H9 (cell line): ENCODE measurements at regions not wholly inside any gene's neighbourhood (a gene's known extent, or its start where the extent isn't known, plus 50 kb on each side); places are given as distances from the start of the nearest gene placed in this dataset.
"Not testable (repeated sequence)": the region's sequence is repeated elsewhere in the genome, so short reads cannot be mapped to it uniquely, and the experiment has no call there.

ENCODE experiments used
- DNase-seq: peaks from one replicate; pipeline ENCODE4 v3.0.0-alpha.2; 2017
- H2AFZ ChIP-seq: one replicate; pipeline ENCODE4 v1.6.1; 2013; ENCODE audit warnings: mild to moderate bottlenecking, low read length, control low read depth, moderate library complexity
- H2AK5ac ChIP-seq: 2 replicates; pipeline ENCODE4 v1.6.1; 2013; ENCODE audit warnings: low read length, control low read depth, mixed read lengths; ENCODE audit not compliant: insufficient read length
- H2BK120ac ChIP-seq: one replicate; pipeline ENCODE4 v1.6.1; 2013; ENCODE audit warnings: low read depth, mild to moderate bottlenecking, low read length, control low read depth, inconsistent platforms; ENCODE audit not compliant: poor library complexity, severe bottlenecking
- H2BK12ac ChIP-seq: 2 replicates; pipeline ENCODE4 v1.6.1; 2013; ENCODE audit warnings: low read length, control low read depth, mixed read lengths, low read depth; ENCODE audit not compliant: insufficient read length
- H2BK15ac ChIP-seq: 2 replicates; pipeline ENCODE4 v1.6.1; 2013; ENCODE audit warnings: low read depth, low read length, control low read depth
- H2BK20ac ChIP-seq: one replicate; pipeline ENCODE4 v1.6.1; 2013; ENCODE audit warnings: low read depth, mild to moderate bottlenecking, low read length, control low read depth, inconsistent platforms; ENCODE audit not compliant: poor library complexity, severe bottlenecking
- H2BK5ac ChIP-seq: 2 replicates; pipeline ENCODE4 v1.6.1; 2013; ENCODE audit warnings: low read length, control low read depth, mixed read lengths; ENCODE audit not compliant: insufficient read length
- H3K14ac ChIP-seq: 2 replicates; pipeline ENCODE4 v1.6.1; 2013; ENCODE audit warnings: low read length, control low read depth; ENCODE audit not compliant: insufficient read depth
- H3K18ac ChIP-seq: 2 replicates; pipeline ENCODE4 v1.6.1; 2013; ENCODE audit warnings: low read depth, mild to moderate bottlenecking, mixed read lengths, low read length, control low read depth; ENCODE audit not compliant: insufficient read length
- H3K23ac ChIP-seq: 2 replicates; pipeline ENCODE4 v1.6.1; 2013; ENCODE audit warnings: low read length, control low read depth, mixed read lengths, low read depth; ENCODE audit not compliant: insufficient read length
- H3K23me2 ChIP-seq: 2 replicates; pipeline ENCODE4 v1.6.1; 2013; ENCODE audit warnings: low read depth, mild to moderate bottlenecking, mixed read lengths, low read length, control low read depth; ENCODE audit not compliant: insufficient read length, poor library complexity, severe bottlenecking
- H3K27ac ChIP-seq: 2 replicates; pipeline ENCODE4 v1.5.1; 2013; ENCODE audit warnings: low read length, control low read depth, mixed read lengths, low read depth; ENCODE audit not compliant: insufficient read length
- H3K27me3 ChIP-seq: 2 replicates; pipeline ENCODE4 v1.6.1; 2013; ENCODE audit warnings: low read length, control low read depth, inconsistent platforms; ENCODE audit not compliant: insufficient read depth
- H3K4ac ChIP-seq: 2 replicates; pipeline ENCODE4 v1.6.1; 2013; ENCODE audit warnings: low read depth, mild to moderate bottlenecking, control low read depth, inconsistent platforms, low read length, moderate library complexity
- H3K4me1 ChIP-seq: 2 replicates; pipeline ENCODE4 v1.6.1; 2013; ENCODE audit warnings: low read length, control low read depth, inconsistent platforms; ENCODE audit not compliant: insufficient read depth
- H3K4me2 ChIP-seq: 2 replicates; pipeline ENCODE4 v1.6.1; 2013; ENCODE audit warnings: low read length, control low read depth, mixed read lengths; ENCODE audit not compliant: insufficient read length, insufficient read depth
- H3K56ac ChIP-seq: 2 replicates; pipeline ENCODE4 v1.6.1; 2013; ENCODE audit warnings: low read depth, mild to moderate bottlenecking, mixed read lengths, low read length, control low read depth; ENCODE audit not compliant: insufficient read length
- H3K79me1 ChIP-seq: 2 replicates; pipeline ENCODE4 v1.6.1; 2013; ENCODE audit warnings: low read depth, mild to moderate bottlenecking, moderate library complexity, low read length, control low read depth, inconsistent platforms; ENCODE audit not compliant: insufficient read depth, poor library complexity, severe bottlenecking
- H3K79me2 ChIP-seq: 2 replicates; pipeline ENCODE4 v1.6.1; 2013; ENCODE audit warnings: low read length, control low read depth, inconsistent platforms; ENCODE audit not compliant: insufficient read depth
- H3K9ac ChIP-seq: 2 replicates; pipeline ENCODE4 v1.6.1; 2013; ENCODE audit warnings: low read length, control low read depth, mixed read lengths; ENCODE audit not compliant: insufficient read length; ENCODE audit errors: extremely low read depth
- H3K9me3 ChIP-seq: one replicate; pipeline ENCODE4 v1.6.1; 2013; ENCODE audit warnings: low read depth, low read length, inconsistent platforms; ENCODE audit not compliant: control insufficient read depth
- H3T11ph ChIP-seq: one replicate; pipeline ENCODE4 v1.6.1; 2013; ENCODE audit warnings: mild to moderate bottlenecking, low read length, control low read depth, inconsistent platforms
- H4K20me1 ChIP-seq: one replicate; pipeline ENCODE4 v1.6.1; 2013; ENCODE audit not compliant: control insufficient read depth, insufficient read length, insufficient read depth
- H4K5ac ChIP-seq: 2 replicates; pipeline ENCODE4 v1.6.1; 2013; ENCODE audit warnings: low read depth, mild to moderate bottlenecking, mixed read lengths, low read length, control low read depth; ENCODE audit not compliant: insufficient read length
- H4K8ac ChIP-seq: replicated peaks from 2 replicates; pipeline ENCODE4 v1.6.1; 2013; ENCODE audit warnings: low read length, control low read depth, mixed read lengths, low read depth; ENCODE audit not compliant: insufficient read length
- H4K91ac ChIP-seq: 2 replicates; pipeline ENCODE4 v1.6.1; 2013; ENCODE audit warnings: low read depth, mild to moderate bottlenecking, moderate library complexity, mixed read lengths, low read length, control low read depth; ENCODE audit not compliant: insufficient read length
- H3K27ac Mint-ChIP-seq, 3 experiments: 2 replicates in 2 of 3; 3 replicates in 1 of 3; pipeline ENCODE4 v1.8.0; 2020 to 2021; ENCODE audit warnings: mixed read lengths in 3 of 3, mild to moderate bottlenecking in 1 of 3, moderate library complexity in 1 of 3
- H3K27me3 Mint-ChIP-seq: 2 replicates; pipeline ENCODE4 v1.8.0; 2021; ENCODE audit warnings: low read depth, mild to moderate bottlenecking, moderate library complexity, mixed read lengths
- H3K36me3 Mint-ChIP-seq, 3 experiments: 2 replicates in 2 of 3; 3 replicates in 1 of 3; pipeline ENCODE4 v1.8.0; 2020 to 2021; ENCODE audit warnings: low read depth in 3 of 3, mixed read lengths in 3 of 3; ENCODE audit not compliant: insufficient read depth in 1 of 3
- H3K4me1 Mint-ChIP-seq, 2 experiments: 2 replicates each; pipeline ENCODE4 v1.8.0; 2020; ENCODE audit warnings: mixed read lengths in 2 of 2
- H3K4me3 Mint-ChIP-seq, 2 experiments: 2 replicates in 1 of 2; 3 replicates in 1 of 2; pipeline ENCODE4 v1.8.0; 2020 to 2021; ENCODE audit warnings: mild to moderate bottlenecking in 2 of 2, mixed read lengths in 2 of 2, moderate library complexity in 1 of 2
- H3K9me3 Mint-ChIP-seq, 2 experiments: 2 replicates in 1 of 2; 3 replicates in 1 of 2; pipeline ENCODE4 v1.8.0; 2020; ENCODE audit warnings: mild to moderate bottlenecking in 2 of 2, mixed read lengths in 2 of 2, moderate library complexity in 1 of 2
- CTCF ChIP-seq: fragments of 200-600 bp; sonication (generic); conservative IDR thresholded peaks from 3 replicates; pipeline ENCODE4 v1.8.0; 2021; ENCODE audit warnings: antibody characterized with exemption, mild to moderate bottlenecking
- WGBS: extraction: QIAGEN DNeasy Blood & Tissue Kit; methylation state at CpG from one replicate; pipeline ENCODE4 v1.1.7; 2013; ENCODE audit warnings: missing lambda C conversion rate, low lambda C conversion rate, mixed read lengths; ENCODE audit not compliant: insufficient read length; ENCODE audit errors: extremely low coverage; 5-methylcytosine and 5-hydroxymethylcytosine counted together

GRCh38 chr2:195092341-195092740, 564.7 kb upstream of the SLC39A10 start:
- no peaks in the 10 kb centered on the region for H3K27me3 Mint-ChIP-seq
- Histone ChIP-seq H3K56ac (no peak overlapping the region), H3K9ac (no peak overlapping the region), H3K14ac (no peak overlapping the region), H3K23me2 (no peaks in the 10 kb centered on the region), H3K4ac (no peak overlapping the region), H3K23ac (no peak overlapping the region), H2BK12ac (no peak overlapping the region), H4K91ac (no peak overlapping the region), H3K27ac (no peak overlapping the region), H3K9me3 (no peaks in the 10 kb centered on the region), H3K27me3 (no peaks in the 10 kb centered on the region), H3K79me2 (no peaks in the 10 kb centered on the region), H3K4me2 (no peak overlapping the region), H2BK5ac (no peak overlapping the region), H2BK20ac (no peak overlapping the region), H4K5ac (no peak overlapping the region), H3T11ph (no peak overlapping the region), H2AFZ (no peak overlapping the region), H3K79me1 (no peaks in the 10 kb centered on the region), H2BK15ac (no peak overlapping the region), H2AK5ac (no peak overlapping the region), H3K18ac (no peak overlapping the region), H3K4me1 (no peaks in the 10 kb centered on the region), H2BK120ac (no peak overlapping the region), H4K8ac (no peak overlapping the region), H4K20me1 (no peaks in the 10 kb centered on the region)
- DNase-seq: peak; percentile 35
- no peak overlapping the region for H3K4me3 Mint-ChIP-seq
- TF ChIP-seq CTCF: peak; percentile 54
- H3K4me1 Mint-ChIP-seq: 0 out of 4 replicates have a peak, but pooled peaks cover 2 to 4% of the 10 kb centered on the region in 2 experiments
- peaks cover 0 to 3% of the 10 kb centered on the region in 2 experiments; a peak in 3 of 5 replicates for H3K9me3 Mint-ChIP-seq
- H3K36me3 Mint-ChIP-seq: no peaks in the 10 kb centered on the region
- H3K27ac Mint-ChIP-seq: no peak overlapping the region

GRCh38 chr2:195072806-195073205, 584.2 kb upstream of the SLC39A10 start:
- Mint-ChIP-seq H3K4me3 (peak overlapping the region; percentile 66 to 76), H3K36me3 (peaks cover 0 to 14% (median 0%) of the 10 kb centered on the region in 3 experiments; a peak in 1 of 7 replicates)
- H3K18ac ChIP-seq, H3K9ac ChIP-seq, H3K27ac ChIP-seq, H3K9me3 ChIP-seq, H3K4me1 Mint-ChIP-seq, H3K27me3 Mint-ChIP-seq, H3K23me2 ChIP-seq, H3K9me3 Mint-ChIP-seq, H2AK5ac ChIP-seq, H2BK5ac ChIP-seq, H2BK12ac ChIP-seq, H4K5ac ChIP-seq, H4K8ac ChIP-seq, H3K56ac ChIP-seq, H3K79me1 ChIP-seq, H3K79me2 ChIP-seq, H3K4ac ChIP-seq, H4K20me1 ChIP-seq, H2AFZ ChIP-seq, H3K27ac Mint-ChIP-seq, H2BK20ac ChIP-seq, H2BK15ac ChIP-seq, H3K4me1 ChIP-seq, H3K27me3 ChIP-seq, H3K23ac ChIP-seq, H2BK120ac ChIP-seq, H3T11ph ChIP-seq, H3K14ac ChIP-seq, H4K91ac ChIP-seq, H3K4me2 ChIP-seq: not testable (repeated sequence)
- WGBS: no CpG with 5 or more reads among the region's 13 CpGs
- peak; percentile 60 for DNase-seq
